Trophoblast cell (in vitro differentiated cells and primary cell): ENCODE measurements at regions not wholly inside any gene's neighbourhood (a gene's known extent, or its start where the extent isn't known, plus 50 kb on each side); places are given as distances from the start of the nearest gene placed in this dataset.

Experiments
- DNase-seq, 2 donors: peaks; one replicate each; pipeline ENCODE4 v3.0.0-alpha.2; 2016
- H2AFZ ChIP-seq: 2 replicates; pipeline ENCODE4 v1.6.1; 2013; ENCODE audit warnings: low read length, moderate library complexity, mild to moderate bottlenecking; ENCODE audit not compliant: insufficient read depth, poor library complexity
- H2AK5ac ChIP-seq: 2 replicates; pipeline ENCODE4 v1.6.1; 2013; ENCODE audit warnings: mild to moderate bottlenecking, low read length
- H2BK120ac ChIP-seq: 2 replicates; pipeline ENCODE4 v1.6.1; 2013; ENCODE audit warnings: low read length, mild to moderate bottlenecking, moderate library complexity; ENCODE audit not compliant: insufficient read depth, poor library complexity
- H2BK12ac ChIP-seq: 2 replicates; pipeline ENCODE4 v1.6.1; 2013; ENCODE audit warnings: mild to moderate bottlenecking, low read length, moderate library complexity
- H2BK5ac ChIP-seq: 2 replicates; pipeline ENCODE4 v1.6.1; 2013; ENCODE audit warnings: low read length, low read depth, moderate library complexity, mild to moderate bottlenecking; ENCODE audit not compliant: poor library complexity
- H3K14ac ChIP-seq: 2 replicates; pipeline ENCODE4 v1.6.1; 2013; ENCODE audit warnings: mild to moderate bottlenecking, low read length
- H3K18ac ChIP-seq: 2 replicates; pipeline ENCODE4 v1.6.1; 2013; ENCODE audit warnings: mild to moderate bottlenecking, low read length
- H3K23ac ChIP-seq: 2 replicates; pipeline ENCODE4 v1.6.1; 2013; ENCODE audit warnings: low read length
- H3K27ac ChIP-seq: 2 replicates; pipeline ENCODE4 v1.5.1; 2013; ENCODE audit warnings: low read depth, mild to moderate bottlenecking, inconsistent platforms, low read length, moderate library complexity
- H3K27me3 ChIP-seq: 2 replicates; pipeline ENCODE4 v1.6.1; 2013; ENCODE audit warnings: inconsistent platforms, mild to moderate bottlenecking, low read length, moderate library complexity; ENCODE audit not compliant: insufficient read depth
- H3K36me3 ChIP-seq, 2 experiments: 1 replicate in 1 of 2; 2 replicates in 1 of 2; pipeline ENCODE4 v1.6.1; 2013; ENCODE audit warnings: low read length in 2 of 2, mild to moderate bottlenecking in 2 of 2, moderate library complexity in 1 of 2; ENCODE audit not compliant: insufficient read depth in 2 of 2, control insufficient read depth in 1 of 2
- H3K4ac ChIP-seq: 2 replicates; pipeline ENCODE4 v1.6.1; 2013; ENCODE audit warnings: low read depth, mild to moderate bottlenecking, low read length, moderate library complexity
- H3K4me1 ChIP-seq, 2 experiments: 1 replicate in 1 of 2; 2 replicates in 1 of 2; pipeline ENCODE4 v1.6.1; 2013; ENCODE audit warnings: low read length in 2 of 2, mild to moderate bottlenecking in 2 of 2, moderate library complexity in 1 of 2; ENCODE audit not compliant: insufficient read depth in 2 of 2, control insufficient read depth in 1 of 2
- H3K4me2 ChIP-seq: 2 replicates; pipeline ENCODE4 v1.6.1; 2013; ENCODE audit warnings: inconsistent platforms, mild to moderate bottlenecking, low read length, moderate library complexity
- H3K4me3 ChIP-seq: 2 replicates; pipeline ENCODE4 v1.5.1; 2013; ENCODE audit warnings: mild to moderate bottlenecking, low read depth, low read length, inconsistent platforms
- H3K79me1 ChIP-seq: one replicate; pipeline ENCODE4 v1.6.1; 2013; ENCODE audit warnings: low read length
- H3K79me2 ChIP-seq: 2 replicates; pipeline ENCODE4 v1.6.1; 2013; ENCODE audit warnings: low read length, mild to moderate bottlenecking; ENCODE audit not compliant: control insufficient read depth, insufficient read depth, poor library complexity
- H3K9ac ChIP-seq: 2 replicates; pipeline ENCODE4 v1.6.1; 2013; ENCODE audit warnings: mild to moderate bottlenecking, low read length
- H3K9me3 ChIP-seq: 2 replicates; pipeline ENCODE4 v1.6.1; 2013; ENCODE audit warnings: low read depth, mild to moderate bottlenecking, control low read depth, inconsistent platforms, low read length; ENCODE audit not compliant: insufficient read depth
- H4K12ac ChIP-seq: 2 replicates; pipeline ENCODE4 v1.6.1; 2013; ENCODE audit warnings: low read depth, mild to moderate bottlenecking, low read length, moderate library complexity
- H4K8ac ChIP-seq: 2 replicates; pipeline ENCODE4 v1.6.1; 2013; ENCODE audit warnings: low read depth, mild to moderate bottlenecking, low read length, moderate library complexity
- H4K91ac ChIP-seq: one replicate; pipeline ENCODE4 v1.6.1; 2013; ENCODE audit warnings: low read depth, mild to moderate bottlenecking, low read length, moderate library complexity
- WGBS: extraction: QIAGEN DNeasy Blood & Tissue Kit; methylation state at CpG from one replicate; pipeline ENCODE4 v1.1.7; 2013; ENCODE audit warnings: missing lambda C conversion rate; ENCODE audit not compliant: insufficient read length, insufficient coverage; ENCODE audit errors: extremely low coverage; 5-methylcytosine and 5-hydroxymethylcytosine counted together

- no peak overlapping the region for H2BK120ac ChIP-seq
- no peak overlapping the region for H3K14ac ChIP-seq
- H3K4me3 ChIP-seq: no peak overlapping the region
- H3K4me2 ChIP-seq: no peak overlapping the region
- no peaks in the 10 kb centered on the region for H3K27me3 ChIP-seq
- peaks cover 2% of the 10 kb centered on the region for H3K9me3 ChIP-seq
- H3K18ac ChIP-seq: no peak overlapping the region
- H3K23ac ChIP-seq: no peak overlapping the region
- no peak overlapping the region for H2BK5ac ChIP-seq
- no CpG with 5 or more reads among the region's 1 CpG for WGBS
- H4K91ac ChIP-seq: no peak overlapping the region
- no peaks in the 10 kb centered on the region for H3K79me1 ChIP-seq
- H2BK12ac ChIP-seq: no peak overlapping the region
- H3K79me2 ChIP-seq: no peaks in the 10 kb centered on the region
- H4K8ac ChIP-seq: no peak overlapping the region
- no peak overlapping the region for H2AK5ac ChIP-seq
- H3K27ac ChIP-seq: no peak overlapping the region
- H4K12ac ChIP-seq: no peak overlapping the region
- no peaks in the 10 kb centered on the region for H3K36me3 ChIP-seq
- no peaks in the 10 kb centered on the region for H3K4me1 ChIP-seq
- H3K4ac ChIP-seq: no peak overlapping the region
- H2AFZ ChIP-seq: no peak overlapping the region
- no peak overlapping the region for H3K9ac ChIP-seq
- no peak for DNase-seq
Measured at GRCh38 chr7:68610701-68611100, 987.6 kb upstream of the AUTS2 start.

- Histone ChIP-seq H2BK120ac (no peak overlapping the region), H3K36me3 (no peaks in the 10 kb centered on the region), H3K23ac (no peak overlapping the region), H3K4ac (no peak overlapping the region), H3K9ac (no peak overlapping the region), H2AFZ (no peak overlapping the region), H3K4me2 (no peak overlapping the region), H3K14ac (no peak overlapping the region), H3K79me2 (no peaks in the 10 kb centered on the region), H3K27ac (no peak overlapping the region), H3K4me1 (no peaks in the 10 kb centered on the region), H3K9me3 (peaks cover 2% of the 10 kb centered on the region), H2BK5ac (no peak overlapping the region), H2AK5ac (no peak overlapping the region), H2BK12ac (no peak overlapping the region), H4K8ac (no peak overlapping the region), H3K79me1 (no peaks in the 10 kb centered on the region), H3K18ac (no peak overlapping the region), H3K27me3 (no peaks in the 10 kb centered on the region), H4K12ac (no peak overlapping the region), H3K4me3 (no peak overlapping the region), H4K91ac (no peak overlapping the region)
- no CpG with 5 or more reads among the region's 6 CpGs for WGBS
- DNase-seq: no peak
Measured at GRCh38 chr7:68613405-68613804, 984.9 kb upstream of the AUTS2 start.

GRCh38 chr7:68613897-68614296, 984.4 kb upstream of the AUTS2 start:
- Histone ChIP-seq H3K23ac (no peak overlapping the region), H3K4me1 (no peaks in the 10 kb centered on the region), H2BK5ac (no peak overlapping the region), H3K36me3 (no peaks in the 10 kb centered on the region), H2AK5ac (no peak overlapping the region), H3K14ac (no peak overlapping the region), H3K27me3 (no peaks in the 10 kb centered on the region), H3K9me3 (no peaks in the 10 kb centered on the region), H3K4ac (no peak overlapping the region), H3K18ac (no peak overlapping the region), H4K8ac (no peak overlapping the region), H4K91ac (no peak overlapping the region), H3K27ac (no peak overlapping the region), H2AFZ (no peak overlapping the region), H3K4me2 (no peak overlapping the region), H3K4me3 (no peak overlapping the region), H3K9ac (no peak overlapping the region), H3K79me2 (no peaks in the 10 kb centered on the region), H2BK120ac (no peak overlapping the region), H4K12ac (no peak overlapping the region), H3K79me1 (no peaks in the 10 kb centered on the region), H2BK12ac (no peak overlapping the region)
- DNase-seq: no peak
- WGBS: no CpG with 5 or more reads among the region's 4 CpGs

GRCh38 chr7:68619526-68619925, 978.7 kb upstream of the AUTS2 start:
- Histone ChIP-seq H3K18ac (no peak overlapping the region), H3K79me2 (no peaks in the 10 kb centered on the region), H3K23ac (no peak overlapping the region), H3K79me1 (no peaks in the 10 kb centered on the region), H3K14ac (no peak overlapping the region), H2BK120ac (no peak overlapping the region), H2AK5ac (no peak overlapping the region), H3K27ac (no peak overlapping the region), H4K8ac (no peak overlapping the region), H4K12ac (no peak overlapping the region), H3K4ac (no peak overlapping the region), H2BK12ac (no peak overlapping the region), H3K27me3 (no peaks in the 10 kb centered on the region), H3K4me2 (no peak overlapping the region), H3K4me3 (no peak overlapping the region), H3K4me1 (no peaks in the 10 kb centered on the region), H3K36me3 (no peaks in the 10 kb centered on the region), H3K9me3 (no peaks in the 10 kb centered on the region), H4K91ac (no peak overlapping the region), H2AFZ (no peak overlapping the region), H3K9ac (no peak overlapping the region), H2BK5ac (no peak overlapping the region)
- WGBS: no CpG with 5 or more reads among the region's 3 CpGs
- DNase-seq: no peak
